Loucy (cell line): ENCODE measurements at regions not wholly inside any gene's neighbourhood (a gene's known extent, or its start where the extent isn't known, plus 50 kb on each side); places are given as distances from the start of the nearest gene placed in this dataset.

Experiments
- H2AFZ ChIP-seq: fragments of 200-600 bp; sonication (generic); 2 replicates; pipeline ENCODE4 v1.6.0; 2016; ENCODE audit warnings: antibody characterized with exemption, mild to moderate bottlenecking, low read length, moderate library complexity
- H3F3A ChIP-seq: fragments of 200-600 bp; 2 replicates; pipeline ENCODE4 v1.6.0; 2016; ENCODE audit warnings: antibody characterized with exemption, low read depth, mild to moderate bottlenecking
- H3K27me3 ChIP-seq: fragments of 200-600 bp; sonication (generic); 2 replicates; pipeline ENCODE4 v1.6.1; 2014; ENCODE audit warnings: low read length, mild to moderate bottlenecking; ENCODE audit not compliant: insufficient read depth, poor library complexity, severe bottlenecking
- H3K36me3 ChIP-seq: fragments of 200-600 bp; sonication (generic); 2 replicates; pipeline ENCODE4 v1.6.1; 2016; ENCODE audit warnings: low read length; ENCODE audit not compliant: insufficient read depth
- H3K4me1 ChIP-seq: fragments of 200-600 bp; sonication (generic); 2 replicates; pipeline ENCODE4 v1.5.1; 2014; ENCODE audit warnings: low read length, mild to moderate bottlenecking; ENCODE audit not compliant: insufficient read depth, poor library complexity, severe bottlenecking
- H3K4me2 ChIP-seq: fragments of 200-600 bp; sonication (generic); 2 replicates; pipeline ENCODE4 v1.6.0; 2014; ENCODE audit warnings: antibody characterized with exemption, low read length, low read depth, mild to moderate bottlenecking; ENCODE audit not compliant: poor library complexity, severe bottlenecking
- H3K4me3 ChIP-seq: fragments of 200-600 bp; sonication (generic); 2 replicates; pipeline ENCODE4 v1.5.1; 2014; ENCODE audit warnings: low read length, mild to moderate bottlenecking, mixed read lengths; ENCODE audit not compliant: poor library complexity, severe bottlenecking
- H3K79me2 ChIP-seq: fragments of 200-600 bp; sonication (generic); 2 replicates; pipeline ENCODE4 v1.6.1; 2014; ENCODE audit warnings: low read length; ENCODE audit not compliant: insufficient read depth
- H3K9ac ChIP-seq: fragments of 200-600 bp; sonication (generic); 2 replicates; pipeline ENCODE4 v1.6.0; 2014; ENCODE audit warnings: mild to moderate bottlenecking, low read depth, low read length, moderate library complexity; ENCODE audit not compliant: poor library complexity, severe bottlenecking
- H3K9me2 ChIP-seq: fragments of 200-600 bp; sonication (generic); replicated peaks from 2 replicates; pipeline ENCODE4 v1.6.1; 2016; ENCODE audit warnings: low read depth, low read length, mixed read lengths
- H3K9me3 ChIP-seq: fragments of 200-600 bp; sonication (generic); 2 replicates; pipeline ENCODE4 v1.6.1; 2014; ENCODE audit warnings: mild to moderate bottlenecking, antibody characterized with exemption, low read length, low read depth; ENCODE audit not compliant: insufficient read depth
- H4K20me1 ChIP-seq: fragments of 200-600 bp; sonication (generic); 2 replicates; pipeline ENCODE4 v1.6.0; 2014; ENCODE audit warnings: antibody characterized with exemption, low read length, mild to moderate bottlenecking; ENCODE audit not compliant: insufficient read depth, poor library complexity, severe bottlenecking
- EZH2phosphoT487 ChIP-seq: fragments of 200-600 bp; IDR thresholded peaks from 2 replicates; pipeline ENCODE4 v1.6.1; 2018; ENCODE audit warnings: antibody characterized with exemption, mild to moderate bottlenecking, moderate library complexity, borderline replicate concordance
- TF ChIP-seq, protein P1 (sequence below): fragments of 200-600 bp; sonication (generic); conservative IDR thresholded peaks from 2 replicates; pipeline ENCODE4 v1.5.1; 2014; ENCODE audit warnings: mild to moderate bottlenecking, antibody characterized with exemption, low read length

DNA sequence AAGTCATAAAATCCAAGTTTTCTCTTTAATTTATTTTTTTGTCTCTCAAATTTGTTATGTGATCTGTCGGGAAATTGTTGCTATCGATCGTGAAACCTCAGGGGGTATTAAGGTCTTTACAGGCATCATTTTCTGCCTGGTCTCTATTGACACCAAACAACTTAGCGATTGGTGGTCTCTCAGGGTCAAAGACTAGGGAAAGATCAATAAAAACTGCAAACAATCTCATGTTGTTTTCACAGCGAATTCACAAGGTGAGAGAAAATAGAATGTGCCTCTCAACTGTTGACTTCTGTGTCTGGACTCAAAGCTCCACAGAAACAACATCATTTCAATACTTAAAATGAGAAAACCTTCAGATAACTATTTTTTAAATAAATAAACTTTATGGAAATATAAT, 645.4 kb upstream of the MIR17HG start:
- no peaks in the 10 kb centered on the region for H3K27me3 ChIP-seq

DNA sequence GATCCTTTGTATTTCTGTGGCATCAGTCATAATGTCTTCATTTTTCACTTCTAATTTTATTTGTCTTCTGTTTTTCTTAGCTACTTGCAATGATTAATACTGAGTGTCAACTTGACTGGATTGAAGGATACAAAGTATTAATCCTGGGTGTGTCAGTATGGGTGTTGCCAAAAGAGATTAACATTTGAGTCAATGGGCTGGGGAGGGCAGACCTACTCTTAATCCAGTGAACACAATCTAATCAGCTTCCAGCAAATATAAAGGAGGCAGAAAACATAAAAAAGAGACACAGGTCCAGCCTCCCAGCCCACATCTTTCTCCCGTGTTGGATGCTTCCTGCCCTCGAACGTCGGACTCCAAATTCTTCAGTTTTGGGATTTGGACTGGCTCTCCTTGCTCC, 640.9 kb upstream of the MIR17HG start:
- Histone ChIP-seq H3K9ac (no peak overlapping the region), H3K27me3 (no peaks in the 10 kb centered on the region), H3K79me2 (no peaks in the 10 kb centered on the region), H2AFZ (no peak overlapping the region), H3K4me1 (no peaks in the 10 kb centered on the region), H4K20me1 (no peaks in the 10 kb centered on the region), H3K4me3 (no peak overlapping the region), H3K9me3 (no peaks in the 10 kb centered on the region), H3K9me2 (no peaks in the 10 kb centered on the region), H3K36me3 (no peaks in the 10 kb centered on the region), H3F3A (no peaks in the 10 kb centered on the region), H3K4me2 (no peak overlapping the region)
- no peak for TF ChIP-seq EZH2phosphoT487
- TF ChIP-seq, protein P1, sequence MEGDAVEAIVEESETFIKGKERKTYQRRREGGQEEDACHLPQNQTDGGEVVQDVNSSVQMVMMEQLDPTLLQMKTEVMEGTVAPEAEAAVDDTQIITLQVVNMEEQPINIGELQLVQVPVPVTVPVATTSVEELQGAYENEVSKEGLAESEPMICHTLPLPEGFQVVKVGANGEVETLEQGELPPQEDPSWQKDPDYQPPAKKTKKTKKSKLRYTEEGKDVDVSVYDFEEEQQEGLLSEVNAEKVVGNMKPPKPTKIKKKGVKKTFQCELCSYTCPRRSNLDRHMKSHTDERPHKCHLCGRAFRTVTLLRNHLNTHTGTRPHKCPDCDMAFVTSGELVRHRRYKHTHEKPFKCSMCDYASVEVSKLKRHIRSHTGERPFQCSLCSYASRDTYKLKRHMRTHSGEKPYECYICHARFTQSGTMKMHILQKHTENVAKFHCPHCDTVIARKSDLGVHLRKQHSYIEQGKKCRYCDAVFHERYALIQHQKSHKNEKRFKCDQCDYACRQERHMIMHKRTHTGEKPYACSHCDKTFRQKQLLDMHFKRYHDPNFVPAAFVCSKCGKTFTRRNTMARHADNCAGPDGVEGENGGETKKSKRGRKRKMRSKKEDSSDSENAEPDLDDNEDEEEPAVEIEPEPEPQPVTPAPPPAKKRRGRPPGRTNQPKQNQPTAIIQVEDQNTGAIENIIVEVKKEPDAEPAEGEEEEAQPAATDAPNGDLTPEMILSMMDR: no peak

More for the DNA sequence above, 645.4 kb upstream of the MIR17HG start:
- Histone ChIP-seq H3K9me2 (no peaks in the 10 kb centered on the region), H3K4me2 (no peak overlapping the region), H2AFZ (no peak overlapping the region), H3F3A (no peaks in the 10 kb centered on the region), H4K20me1 (no peaks in the 10 kb centered on the region), H3K4me1 (no peaks in the 10 kb centered on the region), H3K9me3 (no peaks in the 10 kb centered on the region), H3K79me2 (no peaks in the 10 kb centered on the region), H3K4me3 (no peak overlapping the region), H3K36me3 (no peaks in the 10 kb centered on the region), H3K9ac (no peak overlapping the region)
- TF ChIP-seq, protein P1: no peak
- TF ChIP-seq EZH2phosphoT487: no peak

DNA sequence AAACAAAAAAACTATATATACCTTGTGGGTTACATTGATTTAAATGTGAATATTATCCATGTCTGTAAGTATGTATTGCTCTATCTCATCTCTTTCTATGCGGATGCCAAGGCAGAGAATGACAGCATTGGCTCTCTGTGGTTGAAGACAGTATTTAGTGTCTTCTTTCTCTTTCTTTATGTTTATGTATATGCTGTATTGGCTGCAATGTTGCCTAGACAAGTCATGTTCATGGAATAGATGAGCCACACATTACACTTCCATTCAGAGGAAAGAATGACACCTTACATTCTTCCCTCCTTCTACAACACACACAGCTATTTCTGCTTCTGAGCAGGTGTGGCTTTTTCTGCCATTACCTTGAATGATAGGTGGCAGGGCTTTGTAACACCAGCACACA, 639.4 kb upstream of the MIR17HG start:
- H4K20me1 ChIP-seq: no peaks in the 10 kb centered on the region
- H3K9me3 ChIP-seq: no peaks in the 10 kb centered on the region
- no peaks in the 10 kb centered on the region for H3K36me3 ChIP-seq
- no peaks in the 10 kb centered on the region for H3F3A ChIP-seq
- no peak for TF ChIP-seq EZH2phosphoT487
- TF ChIP-seq, protein P1: no peak
- no peaks in the 10 kb centered on the region for H3K4me1 ChIP-seq
- no peaks in the 10 kb centered on the region for H3K9me2 ChIP-seq
- no peak overlapping the region for H3K9ac ChIP-seq
- H2AFZ ChIP-seq: no peak overlapping the region
- no peaks in the 10 kb centered on the region for H3K79me2 ChIP-seq
- no peak overlapping the region for H3K4me2 ChIP-seq
- H3K4me3 ChIP-seq: no peak overlapping the region
- H3K27me3 ChIP-seq: no peaks in the 10 kb centered on the region
